Fibroblast of mammary gland (primary cell): ENCODE measurements at regions not wholly inside any gene's neighbourhood (a gene's known extent, or its start where the extent isn't known, plus 50 kb on each side); places are given as distances from the start of the nearest gene placed in this dataset.

Experiments used
- DNase-seq: peaks from one replicate; pipeline ENCODE4 v3.0.0-alpha.2; 2010; ENCODE audit warnings: low read depth
- H3K4me3 ChIP-seq: 2 replicates; pipeline ENCODE4 v1.5.1; 2011; ENCODE audit warnings: low read depth, mild to moderate bottlenecking, low read length, moderate library complexity; ENCODE audit not compliant: control insufficient read depth
- CTCF ChIP-seq: conservative IDR thresholded peaks from 2 replicates; pipeline ENCODE4 v1.5.1; 2011; ENCODE audit warnings: low read depth, low read length, inconsistent platforms; ENCODE audit not compliant: control insufficient read depth, insufficient read depth

DNA sequence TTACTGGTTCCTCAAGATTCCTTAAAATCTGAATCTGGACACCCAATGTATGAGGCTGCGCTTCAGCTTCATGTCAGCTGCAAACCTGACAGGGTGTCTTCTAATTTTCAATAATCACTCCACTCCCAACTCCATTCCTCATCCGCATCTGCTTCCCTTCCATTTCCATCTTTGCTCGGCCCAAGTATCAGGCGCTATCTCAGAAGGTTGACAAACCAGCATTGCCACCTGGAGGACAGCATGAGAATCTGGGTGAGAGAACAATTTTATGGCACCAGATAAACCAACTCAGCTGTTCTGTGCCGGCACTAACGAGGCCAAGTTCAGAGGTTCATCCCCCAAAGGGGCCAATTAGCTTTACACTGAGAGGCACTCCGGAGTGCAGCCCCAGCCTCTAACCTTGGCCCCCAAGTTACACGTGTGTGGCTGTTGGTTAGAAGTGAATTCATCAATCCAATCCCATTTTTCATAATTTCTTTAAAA lies 79.1 kb upstream of the LMO2 start:
- DNase-seq = peak; percentile 64
- TF ChIP-seq CTCF = peak; percentile 71
- no peak overlapping the region for H3K4me3 ChIP-seq

DNA sequence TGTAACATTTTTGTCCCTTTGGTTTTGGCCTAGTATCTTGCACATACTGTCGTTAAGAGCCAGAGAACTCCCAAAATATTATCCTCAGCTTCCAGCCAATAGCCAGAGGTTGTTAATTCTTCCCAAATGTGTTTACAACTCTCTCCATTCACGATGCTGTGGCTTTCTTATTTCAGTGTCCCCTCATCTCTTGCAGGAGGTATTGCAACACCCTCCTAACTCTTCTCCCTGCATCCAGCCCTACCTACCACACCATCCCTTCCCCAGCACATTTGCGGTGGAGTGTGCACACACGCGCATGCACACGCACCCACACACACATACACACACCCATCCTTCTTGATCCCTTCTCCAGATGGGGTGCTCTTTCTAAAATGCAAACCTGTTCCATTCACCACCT lies 75.6 kb upstream of the LMO2 start:
- DNase-seq = no peak
- no peak for TF ChIP-seq CTCF

DNA sequence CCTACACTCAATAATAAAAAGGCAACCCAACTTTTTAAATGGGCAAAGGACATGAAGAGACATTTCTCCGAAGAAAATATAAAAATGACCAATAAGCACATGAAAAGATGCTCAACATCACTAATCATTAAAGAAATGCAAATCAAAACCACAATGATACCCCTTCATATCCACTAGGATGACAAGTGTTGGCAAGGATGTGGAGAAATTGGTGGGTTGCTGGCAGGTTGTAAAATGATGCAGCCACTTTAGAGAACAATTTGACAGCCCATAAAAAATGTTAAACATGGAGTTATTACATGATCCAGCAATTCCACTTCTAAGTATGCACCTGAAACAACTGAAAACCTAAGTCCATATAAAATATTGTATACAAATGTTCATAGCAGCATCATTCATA lies 73.2 kb upstream of the LMO2 start:
- DNase-seq = no peak
- TF ChIP-seq CTCF = no peak
- H3K4me3 ChIP-seq = no peak overlapping the region

More for the DNA sequence above, 75.6 kb upstream of the LMO2 start:
- H3K4me3 ChIP-seq = no peak overlapping the region

DNA sequence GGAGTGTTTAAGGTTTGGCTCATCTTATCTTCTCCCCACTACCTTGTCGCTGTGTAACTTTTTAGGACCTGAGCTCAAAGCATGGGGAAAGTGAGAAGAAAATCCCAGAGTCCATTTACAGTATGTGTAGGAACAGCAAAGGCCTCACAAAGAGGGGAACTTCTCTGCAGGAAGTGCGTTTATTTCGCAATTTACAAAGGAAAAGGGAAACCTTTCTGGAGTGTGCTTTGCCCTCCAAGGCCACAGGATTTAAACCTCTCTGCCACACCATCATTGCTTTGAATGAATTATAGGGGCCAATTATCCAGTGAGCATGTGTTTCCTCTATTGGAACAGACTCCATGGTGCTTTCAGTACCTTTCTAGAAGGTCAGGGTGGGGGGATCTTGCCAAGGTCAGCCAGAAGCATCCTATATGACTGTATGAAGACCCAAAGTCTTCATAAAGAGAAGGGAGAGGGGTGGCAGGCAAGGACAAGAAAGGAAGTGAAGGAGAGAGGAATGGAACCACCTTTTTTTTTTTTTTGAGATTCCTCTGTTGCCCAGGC lies 68.1 kb upstream of the LMO2 start:
- no peak for DNase-seq
- H3K4me3 ChIP-seq = no peak overlapping the region
- no peak for TF ChIP-seq CTCF

DNA sequence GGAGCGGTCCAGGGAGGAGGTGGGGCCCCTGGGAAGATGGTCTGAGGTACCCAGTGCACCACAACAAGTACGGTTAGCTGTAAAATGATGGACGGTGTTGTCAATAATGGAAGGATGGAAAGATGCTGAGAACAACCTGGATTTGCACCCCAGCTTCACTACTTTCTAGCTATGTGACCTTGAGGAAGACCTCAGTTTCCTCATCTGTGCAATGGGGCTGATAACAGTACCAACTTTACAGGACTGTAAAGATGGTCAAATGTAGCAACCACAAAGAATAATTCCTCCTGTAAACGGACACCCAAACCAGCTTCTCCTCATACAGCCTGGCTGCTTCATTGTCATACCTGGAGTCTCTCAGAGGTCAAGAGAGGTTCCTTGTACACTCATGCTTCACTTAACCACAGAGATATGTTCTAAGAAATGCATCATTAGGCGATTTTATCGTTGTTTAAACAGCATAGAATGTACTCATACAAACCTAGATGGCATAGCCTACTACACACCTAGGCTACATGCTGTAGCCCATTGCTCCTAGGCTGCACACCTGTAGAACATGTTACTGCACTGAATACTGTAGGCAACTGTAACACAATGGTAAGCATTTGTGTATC lies 65.5 kb upstream of the LMO2 start:
- no peak overlapping the region for H3K4me3 ChIP-seq
- no peak for DNase-seq
- TF ChIP-seq CTCF = no peak

DNA sequence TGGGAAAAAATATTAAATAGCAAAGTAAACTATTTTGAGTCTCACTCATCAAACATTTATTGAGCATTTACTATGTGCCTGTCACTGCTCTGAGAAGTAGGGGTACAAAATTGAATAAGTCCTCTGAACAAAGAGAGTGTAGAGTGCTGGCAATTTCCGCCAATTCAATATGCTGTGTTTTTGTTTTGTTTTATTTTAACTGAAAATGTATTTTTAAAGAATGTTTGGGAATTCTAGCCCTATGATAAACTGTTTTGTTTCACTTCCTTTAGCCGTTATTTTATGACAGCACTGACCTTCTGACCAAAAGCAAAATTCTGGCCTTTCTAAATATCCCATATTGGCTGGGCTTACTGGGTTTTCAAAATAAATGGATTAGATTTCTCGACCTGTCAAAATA lies 64.7 kb upstream of the LMO2 start:
- no peak overlapping the region for H3K4me3 ChIP-seq
- no peak for DNase-seq
- TF ChIP-seq CTCF = no peak
